WTC11 (cell line): ENCODE measurements at regions not wholly inside any gene's neighbourhood (a gene's known extent, or its start where the extent isn't known, plus 50 kb on each side); places are given as distances from the start of the nearest gene placed in this dataset.

Experiments
- MAX ChIP-seq: sonication (generic); formaldehyde crosslinking; IDR thresholded peaks from 2 replicates; pipeline ENCODE4 v1.8.0; 2022; ENCODE audit warnings: mild to moderate bottlenecking, missing genetic modification reagents
- PREB ChIP-seq: sonication (generic); formaldehyde crosslinking; IDR thresholded peaks from 2 replicates; pipeline ENCODE4 v1.8.1; 2022; ENCODE audit warnings: mild to moderate bottlenecking, missing genetic modification reagents, moderate library complexity, borderline replicate concordance
- TEAD4 ChIP-seq: sonication (generic); formaldehyde crosslinking; IDR thresholded peaks from 2 replicates; pipeline ENCODE4 v1.8.0; 2022; ENCODE audit warnings: mild to moderate bottlenecking, missing genetic modification reagents
- TF ChIP-seq, protein P1 (sequence below): fragments of 200-600 bp; IDR thresholded peaks from 2 replicates; pipeline ENCODE4 v1.8.0; 2022; ENCODE audit warnings: antibody characterized with exemption
- TF ChIP-seq, protein P2 (sequence below): sonication (generic); formaldehyde crosslinking; IDR thresholded peaks from 2 replicates; pipeline ENCODE4 v1.8.0; 2022; ENCODE audit warnings: missing genetic modification reagents

DNA sequence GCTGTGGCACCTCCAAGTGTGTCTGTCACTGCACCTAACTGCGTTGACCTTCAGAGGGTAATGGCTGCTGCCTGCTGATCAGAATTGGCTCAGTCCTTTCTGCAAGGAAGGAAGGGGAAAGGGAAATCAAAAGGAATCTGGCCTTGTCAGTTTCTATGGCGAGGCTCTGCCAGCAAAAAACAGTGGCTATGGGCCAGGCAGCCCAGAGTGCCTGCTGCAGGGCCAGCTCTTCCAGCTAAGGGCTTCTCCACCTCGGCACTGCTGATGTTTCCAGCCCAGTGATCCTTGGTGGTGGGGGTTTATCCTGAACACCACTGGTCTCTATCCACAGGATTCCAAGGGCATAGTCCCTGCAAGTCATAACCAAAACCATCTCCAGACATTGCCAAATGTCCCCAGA lies 184.3 kb downstream of the TJP1 start:
- TF ChIP-seq MAX (CRISPR knock-in tag) (no peak), PREB (CRISPR knock-in tag) (no peak), TEAD4 (CRISPR knock-in tag) (no peak)
- TF ChIP-seq, protein P1, sequence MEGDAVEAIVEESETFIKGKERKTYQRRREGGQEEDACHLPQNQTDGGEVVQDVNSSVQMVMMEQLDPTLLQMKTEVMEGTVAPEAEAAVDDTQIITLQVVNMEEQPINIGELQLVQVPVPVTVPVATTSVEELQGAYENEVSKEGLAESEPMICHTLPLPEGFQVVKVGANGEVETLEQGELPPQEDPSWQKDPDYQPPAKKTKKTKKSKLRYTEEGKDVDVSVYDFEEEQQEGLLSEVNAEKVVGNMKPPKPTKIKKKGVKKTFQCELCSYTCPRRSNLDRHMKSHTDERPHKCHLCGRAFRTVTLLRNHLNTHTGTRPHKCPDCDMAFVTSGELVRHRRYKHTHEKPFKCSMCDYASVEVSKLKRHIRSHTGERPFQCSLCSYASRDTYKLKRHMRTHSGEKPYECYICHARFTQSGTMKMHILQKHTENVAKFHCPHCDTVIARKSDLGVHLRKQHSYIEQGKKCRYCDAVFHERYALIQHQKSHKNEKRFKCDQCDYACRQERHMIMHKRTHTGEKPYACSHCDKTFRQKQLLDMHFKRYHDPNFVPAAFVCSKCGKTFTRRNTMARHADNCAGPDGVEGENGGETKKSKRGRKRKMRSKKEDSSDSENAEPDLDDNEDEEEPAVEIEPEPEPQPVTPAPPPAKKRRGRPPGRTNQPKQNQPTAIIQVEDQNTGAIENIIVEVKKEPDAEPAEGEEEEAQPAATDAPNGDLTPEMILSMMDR: no peak
- TF ChIP-seq, protein P2, sequence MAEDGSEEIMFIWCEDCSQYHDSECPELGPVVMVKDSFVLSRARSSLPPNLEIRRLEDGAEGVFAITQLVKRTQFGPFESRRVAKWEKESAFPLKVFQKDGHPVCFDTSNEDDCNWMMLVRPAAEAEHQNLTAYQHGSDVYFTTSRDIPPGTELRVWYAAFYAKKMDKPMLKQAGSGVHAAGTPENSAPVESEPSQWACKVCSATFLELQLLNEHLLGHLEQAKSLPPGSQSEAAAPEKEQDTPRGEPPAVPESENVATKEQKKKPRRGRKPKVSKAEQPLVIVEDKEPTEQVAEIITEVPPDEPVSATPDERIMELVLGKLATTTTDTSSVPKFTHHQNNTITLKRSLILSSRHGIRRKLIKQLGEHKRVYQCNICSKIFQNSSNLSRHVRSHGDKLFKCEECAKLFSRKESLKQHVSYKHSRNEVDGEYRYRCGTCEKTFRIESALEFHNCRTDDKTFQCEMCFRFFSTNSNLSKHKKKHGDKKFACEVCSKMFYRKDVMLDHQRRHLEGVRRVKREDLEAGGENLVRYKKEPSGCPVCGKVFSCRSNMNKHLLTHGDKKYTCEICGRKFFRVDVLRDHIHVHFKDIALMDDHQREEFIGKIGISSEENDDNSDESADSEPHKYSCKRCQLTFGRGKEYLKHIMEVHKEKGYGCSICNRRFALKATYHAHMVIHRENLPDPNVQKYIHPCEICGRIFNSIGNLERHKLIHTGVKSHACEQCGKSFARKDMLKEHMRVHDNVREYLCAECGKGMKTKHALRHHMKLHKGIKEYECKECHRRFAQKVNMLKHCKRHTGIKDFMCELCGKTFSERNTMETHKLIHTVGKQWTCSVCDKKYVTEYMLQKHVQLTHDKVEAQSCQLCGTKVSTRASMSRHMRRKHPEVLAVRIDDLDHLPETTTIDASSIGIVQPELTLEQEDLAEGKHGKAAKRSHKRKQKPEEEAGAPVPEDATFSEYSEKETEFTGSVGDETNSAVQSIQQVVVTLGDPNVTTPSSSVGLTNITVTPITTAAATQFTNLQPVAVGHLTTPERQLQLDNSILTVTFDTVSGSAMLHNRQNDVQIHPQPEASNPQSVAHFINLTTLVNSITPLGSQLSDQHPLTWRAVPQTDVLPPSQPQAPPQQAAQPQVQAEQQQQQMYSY: no peak
